SU-DHL-6 (cell line): ENCODE measurements at regions not wholly inside any gene's neighbourhood (a gene's known extent, or its start where the extent isn't known, plus 50 kb on each side); places are given as distances from the start of the nearest gene placed in this dataset.
"Not testable (repeated sequence)": the region's sequence is repeated elsewhere in the genome, so short reads cannot be mapped to it uniquely, and the experiment has no call there.

Experiments used
- H2AFZ ChIP-seq: fragments of 200-600 bp; sonication (generic); 2 replicates; pipeline ENCODE4 v1.6.1; 2014; ENCODE audit warnings: low read depth, mild to moderate bottlenecking, moderate library complexity, mixed read lengths, antibody characterized with exemption, low read length; ENCODE audit not compliant: severe bottlenecking
- H3F3A ChIP-seq: fragments of 200-600 bp; shearing (Covaris generic); 2 replicates; pipeline ENCODE4 v1.6.0; 2016; ENCODE audit warnings: antibody characterized with exemption, mild to moderate bottlenecking; ENCODE audit not compliant: insufficient read depth
- H3K27ac ChIP-seq: fragments of 200-600 bp; sonication (generic); 2 replicates; pipeline ENCODE4 v1.5.1; 2016; ENCODE audit warnings: low read depth, mild to moderate bottlenecking, low read length, moderate library complexity, mixed read lengths
- H3K27me3 ChIP-seq: fragments of 200-600 bp; sonication (generic), shearing (Covaris generic); 2 replicates; pipeline ENCODE4 v1.6.0; 2014; ENCODE audit warnings: mild to moderate bottlenecking, low read length
- H3K36me3 ChIP-seq: fragments of 200-600 bp; sonication (generic); 2 replicates; pipeline ENCODE4 v1.6.1; 2014; ENCODE audit warnings: mild to moderate bottlenecking, low read length, mixed read lengths
- H3K4me2 ChIP-seq: fragments of 300-600, 200-600 bp; shearing (Covaris generic), sonication (generic); 2 replicates; pipeline ENCODE4 v1.6.0; 2014; ENCODE audit warnings: low read length, low read depth, mild to moderate bottlenecking; ENCODE audit not compliant: poor library complexity, severe bottlenecking
- H3K4me3 ChIP-seq: fragments of 200-600 bp; sonication (generic); 2 replicates; pipeline ENCODE4 v1.5.1; 2014; ENCODE audit warnings: antibody characterized with exemption, low read length, mild to moderate bottlenecking, mixed read lengths; ENCODE audit not compliant: insufficient read depth, poor library complexity, severe bottlenecking
- H3K79me2 ChIP-seq: fragments of 200-600 bp; sonication (generic); 2 replicates; pipeline ENCODE4 v1.6.1; 2014; ENCODE audit warnings: mild to moderate bottlenecking, low read length, moderate library complexity; ENCODE audit not compliant: insufficient read depth
- H3K9ac ChIP-seq: fragments of 200-600 bp; sonication (generic); 2 replicates; pipeline ENCODE4 v1.7.0; 2014; ENCODE audit warnings: mild to moderate bottlenecking, low read length
- H3K9me2 ChIP-seq: fragments of 200-600 bp; sonication (generic); replicated peaks from 2 replicates; pipeline ENCODE4 v1.6.1; 2014; ENCODE audit warnings: low read length; ENCODE audit not compliant: insufficient read depth
- H3K9me3 ChIP-seq: fragments of 200-600 bp; sonication (generic); 2 replicates; pipeline ENCODE4 v1.6.1; 2014; ENCODE audit warnings: low read length, mixed read lengths; ENCODE audit not compliant: insufficient read depth
- H4K20me1 ChIP-seq: fragments of 200-600 bp; sonication (generic); 2 replicates; pipeline ENCODE4 v1.6.1; 2014; ENCODE audit warnings: low read depth, mild to moderate bottlenecking, antibody characterized with exemption, low read length, moderate library complexity, mixed read lengths
- CTCF ChIP-seq: fragments of 200-600 bp; sonication (generic); IDR thresholded peaks from one replicate; pipeline ENCODE4 v1.5.1; 2017; ENCODE audit warnings: antibody characterized with exemption, mild to moderate bottlenecking, low read length, moderate library complexity; ENCODE audit not compliant: insufficient read depth, poor library complexity, severe bottlenecking
- EZH2phosphoT487 ChIP-seq: fragments of 200-600 bp; sonication (generic), shearing (Covaris generic); conservative IDR thresholded peaks from 2 replicates; pipeline ENCODE4 v1.6.1; 2018; ENCODE audit warnings: mild to moderate bottlenecking, antibody characterized with exemption, low read length, moderate library complexity, mixed read lengths

GRCh38 chr12:131573631-131574394 lies 137.1 kb upstream of the SFSWAP start:
- Histone ChIP-seq H3K27ac (no peak overlapping the region), H3K79me2 (no peaks in the 10 kb centered on the region), H3K4me3 (no peak overlapping the region)

GRCh38 chr12:131574395-131574771 lies 136.5 kb upstream of the SFSWAP start:
- no peaks in the 10 kb centered on the region for H3K9me2 ChIP-seq
- no peaks in the 10 kb centered on the region for H3K36me3 ChIP-seq
- no peak overlapping the region for H3K4me3 ChIP-seq
- H2AFZ ChIP-seq = no peak overlapping the region
- H3F3A ChIP-seq = no peaks in the 10 kb centered on the region
- H3K79me2 ChIP-seq = no peaks in the 10 kb centered on the region
- no peaks in the 10 kb centered on the region for H4K20me1 ChIP-seq
- no peak overlapping the region for H3K27ac ChIP-seq
- no peaks in the 10 kb centered on the region for H3K9me3 ChIP-seq
- TF ChIP-seq EZH2phosphoT487 (no peak), CTCF (no peak)
- no peak overlapping the region for H3K9ac ChIP-seq
- H3K27me3 ChIP-seq = no peaks in the 10 kb centered on the region
- H3K4me2 ChIP-seq = no peak overlapping the region

More at GRCh38 chr12:131573631-131574394, 137.1 kb upstream of the SFSWAP start:
- no peaks in the 10 kb centered on the region for H3F3A ChIP-seq
- no peak overlapping the region for H3K4me2 ChIP-seq
- no peaks in the 10 kb centered on the region for H4K20me1 ChIP-seq
- H3K9ac ChIP-seq = no peak overlapping the region
- no peaks in the 10 kb centered on the region for H3K9me2 ChIP-seq
- no peaks in the 10 kb centered on the region for H3K9me3 ChIP-seq
- H3K27me3 ChIP-seq = no peaks in the 10 kb centered on the region
- no peak overlapping the region for H2AFZ ChIP-seq
- no peaks in the 10 kb centered on the region for H3K36me3 ChIP-seq
- TF ChIP-seq EZH2phosphoT487 (no peak), CTCF (no peak)

- no peaks in the 10 kb centered on the region for H3K27me3 ChIP-seq
- TF ChIP-seq CTCF (no peak), EZH2phosphoT487 (no peak)
- no peaks in the 10 kb centered on the region for H3F3A ChIP-seq
- H3K4me3 ChIP-seq = no peak overlapping the region
- H3K9ac ChIP-seq = no peak overlapping the region
- no peaks in the 10 kb centered on the region for H3K9me2 ChIP-seq
- H3K9me3 ChIP-seq = no peaks in the 10 kb centered on the region
- H3K36me3 ChIP-seq = no peaks in the 10 kb centered on the region
- no peak overlapping the region for H2AFZ ChIP-seq
- H4K20me1 ChIP-seq = no peaks in the 10 kb centered on the region
- H3K4me2 ChIP-seq = no peak overlapping the region
- no peaks in the 10 kb centered on the region for H3K79me2 ChIP-seq
- no peak overlapping the region for H3K27ac ChIP-seq
These were observed 135.5 kb upstream of the SFSWAP start for GRCh38 chr12:131575371-131575770.

GRCh38 chr12:131576734-131577133 lies 134.2 kb upstream of the SFSWAP start:
- not testable (repeated sequence) for H3K36me3 ChIP-seq, H3K27ac ChIP-seq, H4K20me1 ChIP-seq, H3K27me3 ChIP-seq, H3K9me3 ChIP-seq, H3K79me2 ChIP-seq, H3K9ac ChIP-seq, H2AFZ ChIP-seq, H3K4me3 ChIP-seq, H3K9me2 ChIP-seq, H3F3A ChIP-seq, H3K4me2 ChIP-seq
